Activated CD4-positive, alpha-beta T cell treated with anti-CD3 and anti-CD28 coated beads, Interleukin-2, amount 50 U/mL, for 4 hours (primary cell): ENCODE measurements at regions not wholly inside any gene's neighbourhood (a gene's known extent, or its start where the extent isn't known, plus 50 kb on each side); places are given as distances from the start of the nearest gene placed in this dataset.

Source experiments
- DNase-seq, 2 experiments: peaks; one replicate each; pipeline ENCODE4 v3.0.0-alpha.2; 2020

DNA sequence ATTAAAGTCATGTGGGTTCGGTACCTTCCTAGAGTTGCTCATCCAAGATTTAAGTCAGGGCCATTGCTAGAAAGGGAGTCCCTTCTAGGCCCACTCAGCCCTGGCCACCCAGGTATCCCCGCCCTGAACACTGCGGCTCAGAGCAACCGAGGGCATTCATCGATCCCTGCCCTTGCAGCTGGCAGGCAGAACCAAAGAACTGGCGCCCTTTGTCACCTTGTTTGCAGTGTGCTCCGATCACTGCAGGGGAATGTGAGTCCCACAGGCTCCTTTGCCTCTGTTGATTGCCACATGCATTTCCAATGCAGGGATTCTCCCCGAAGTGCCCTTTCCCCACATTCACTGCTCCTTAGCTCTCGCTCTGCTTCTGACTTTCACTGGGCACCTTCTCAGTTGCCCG is 108.5 kb downstream of the CMPK2 start:
- DNase-seq, result no peak

DNA sequence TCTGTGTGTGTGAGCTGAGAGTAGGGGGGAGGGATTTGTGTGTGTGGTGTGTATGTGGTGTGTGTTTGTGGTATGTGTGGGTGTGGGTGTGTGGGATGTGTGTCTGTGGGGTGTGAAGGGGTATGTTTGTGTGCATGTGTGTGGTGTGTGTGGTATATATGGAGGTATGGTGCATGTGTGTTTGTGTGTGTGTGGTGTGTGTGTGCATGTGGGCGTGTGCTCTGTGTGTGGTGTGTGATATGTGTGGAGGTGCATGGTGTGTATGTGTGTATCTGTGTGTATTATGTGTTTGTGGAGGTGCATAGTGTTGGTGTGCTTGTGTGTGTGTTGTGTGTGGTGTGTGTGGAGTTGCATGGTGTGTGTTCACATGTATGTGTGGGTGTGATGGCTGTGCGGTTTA is 106.0 kb downstream of the CMPK2 start:
- no peak for DNase-seq

DNA sequence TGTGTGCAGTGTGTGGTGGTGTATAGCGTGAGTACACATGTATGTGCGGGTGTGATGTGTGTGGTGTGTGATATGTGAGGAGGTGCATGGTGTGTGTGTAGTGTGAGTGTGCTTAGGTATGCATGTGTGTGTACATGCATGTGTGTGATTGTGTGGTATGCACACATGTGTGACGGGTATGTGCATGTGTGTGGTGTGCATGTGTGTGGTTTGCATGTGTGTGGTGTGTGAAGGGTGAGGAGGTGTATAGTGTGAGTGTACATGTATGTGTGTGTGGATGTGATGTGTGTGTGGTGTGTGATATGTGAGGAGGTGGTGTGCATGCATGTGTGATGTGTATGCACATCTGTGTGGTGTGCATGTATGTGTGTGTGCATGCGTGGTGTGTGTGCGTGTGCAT is 105.6 kb downstream of the CMPK2 start:
- DNase-seq, result no peak

- no peak for DNase-seq
These were observed 100.6 kb downstream of the CMPK2 start for GRCh38 chr2:6764968-6765723.

- no peak for DNase-seq
These were observed 96.4 kb downstream of the CMPK2 start for GRCh38 chr2:6769346-6769745.

GRCh38 chr2:6770006-6770405 is 95.7 kb downstream of the CMPK2 start:
- DNase-seq, result no peak

GRCh38 chr2:6771634-6772611 is 93.8 kb downstream of the CMPK2 start:
- no peak for DNase-seq

DNA sequence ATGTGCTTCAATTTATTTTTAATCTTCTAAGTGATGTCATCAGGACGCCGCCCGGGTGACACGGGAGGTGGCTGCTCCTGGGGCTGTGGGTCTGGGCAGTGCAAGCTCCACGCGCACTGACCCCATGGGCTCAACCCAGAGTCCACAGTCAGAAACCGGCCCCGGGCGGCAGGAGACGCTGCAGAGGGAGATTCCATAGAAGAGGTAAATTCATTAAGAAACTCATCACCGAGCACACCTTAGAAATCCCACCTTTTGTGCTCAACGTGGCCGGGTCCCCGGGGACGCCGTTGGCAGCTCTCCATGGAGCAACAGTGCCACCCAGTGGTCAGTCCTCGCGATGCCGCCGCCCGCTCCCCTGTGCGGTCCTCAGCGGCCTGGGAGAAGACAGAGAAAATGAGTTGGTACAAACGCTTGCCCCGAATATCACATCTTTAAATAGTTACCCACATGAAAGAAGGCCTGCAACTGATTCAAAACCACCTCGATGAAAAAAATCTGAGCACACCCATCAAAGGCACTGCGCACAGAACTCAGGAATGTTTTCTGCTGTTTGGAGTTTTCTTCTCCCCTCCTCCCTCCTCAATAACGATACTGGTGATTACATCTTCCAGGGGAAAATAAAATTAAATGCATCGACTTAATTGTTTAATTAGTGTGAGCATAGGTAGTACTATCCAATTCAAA is 92.6 kb downstream of the CMPK2 start:
- DNase-seq, result peak; percentile 58 to 63

DNA sequence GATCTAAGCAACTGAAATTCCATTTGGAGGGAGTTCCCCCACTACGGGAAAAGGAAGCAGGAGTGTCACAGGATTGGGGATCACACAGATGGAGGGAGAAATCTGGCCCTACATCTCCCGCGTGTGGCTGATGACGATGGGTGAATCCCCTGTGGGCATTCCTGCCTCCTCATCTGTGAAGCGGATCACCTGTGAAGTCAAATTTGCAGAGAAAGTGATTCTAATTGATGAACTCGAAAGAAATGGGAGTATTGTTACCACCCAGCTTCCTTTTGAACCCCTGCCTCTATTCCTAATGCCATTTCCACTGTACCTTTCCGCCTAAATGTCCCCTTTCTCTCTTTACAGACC is 92.0 kb downstream of the CMPK2 start:
- DNase-seq, result no peak

- no peak for DNase-seq
These were observed 89.6 kb downstream of the CMPK2 start for GRCh38 chr2:6776125-6776524.

- DNase-seq, result no peak
These were observed 88.1 kb downstream of the CMPK2 start for GRCh38 chr2:6777626-6778025.

- no peak for DNase-seq
These were observed 84.9 kb downstream of the CMPK2 start for GRCh38 chr2:6780765-6781274.

DNA sequence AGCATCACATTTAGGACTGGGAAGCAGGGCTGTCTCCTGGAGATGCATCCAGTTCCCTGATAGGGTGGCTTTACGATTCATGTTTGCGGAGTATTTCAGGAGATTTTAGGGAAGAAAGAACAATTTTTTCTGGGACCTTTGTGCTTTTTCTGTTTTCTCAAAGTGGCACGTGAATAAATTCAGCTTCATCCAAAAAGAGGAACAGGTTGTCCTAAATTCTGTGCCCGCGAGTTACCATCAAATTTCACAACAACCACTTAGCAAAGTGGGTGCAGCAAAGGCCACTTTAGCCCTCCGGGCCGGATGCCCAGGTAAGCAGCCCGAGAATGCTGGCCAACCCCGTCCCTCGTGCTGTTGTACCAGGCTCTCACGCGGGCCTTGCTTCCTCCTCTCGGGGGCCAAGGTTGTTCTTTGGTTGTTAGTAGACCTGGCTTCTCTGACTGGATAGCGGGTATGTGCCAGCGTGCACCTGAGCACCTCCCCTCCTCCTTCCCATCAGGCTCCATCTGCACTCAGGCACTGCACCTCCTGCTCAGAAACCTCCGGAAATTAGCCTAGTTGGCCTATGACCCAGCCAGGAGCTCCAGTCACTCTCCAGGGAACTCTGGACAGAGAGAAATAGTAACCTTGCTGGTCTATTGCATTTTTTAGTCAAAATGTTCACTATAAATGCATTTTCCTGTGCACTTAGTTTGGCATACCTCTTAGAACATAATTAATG is 83.0 kb downstream of the CMPK2 start:
- no peak for DNase-seq

GRCh38 chr2:6783238-6783614 is 82.5 kb downstream of the CMPK2 start:
- DNase-seq, result no peak

DNA sequence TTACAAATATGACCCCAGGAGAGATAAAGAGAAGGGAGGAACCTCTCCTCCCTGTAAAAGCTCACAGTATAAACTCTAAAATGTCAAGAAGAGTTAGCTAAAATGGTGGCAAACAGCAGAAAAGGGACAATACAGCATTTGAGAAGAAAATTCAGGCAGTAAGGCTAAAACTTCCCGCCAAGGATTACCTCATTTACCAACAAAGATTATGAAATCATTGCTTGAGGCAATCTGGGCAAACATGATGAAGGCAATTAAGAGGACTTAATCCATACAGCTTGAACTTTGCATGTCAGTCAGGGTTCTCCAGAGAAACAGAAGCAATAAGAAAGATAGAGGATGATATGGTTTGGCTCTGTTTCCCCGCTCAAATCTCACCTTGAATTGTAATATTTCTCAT is 81.4 kb downstream of the CMPK2 start:
- DNase-seq, result no peak

DNA sequence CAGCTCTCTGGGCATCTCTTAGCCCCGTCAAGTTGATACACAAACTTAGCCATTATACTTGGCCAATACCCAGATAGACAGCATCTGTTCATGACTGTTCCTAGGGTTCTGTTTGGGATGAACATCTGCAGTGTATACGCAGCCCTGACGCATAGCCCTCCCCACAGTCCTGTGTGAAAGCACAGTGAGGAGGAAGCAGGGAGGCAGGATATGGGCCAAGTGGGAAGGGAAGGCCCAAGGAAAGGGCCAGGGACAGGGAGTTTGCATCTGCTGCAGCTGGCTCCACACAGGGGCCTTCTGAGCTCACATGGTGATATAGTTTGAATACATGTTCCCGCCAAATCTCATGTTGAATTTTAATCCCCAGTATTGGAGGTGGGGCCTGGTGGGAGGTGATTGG is 80.2 kb downstream of the CMPK2 start:
- no peak for DNase-seq

DNA sequence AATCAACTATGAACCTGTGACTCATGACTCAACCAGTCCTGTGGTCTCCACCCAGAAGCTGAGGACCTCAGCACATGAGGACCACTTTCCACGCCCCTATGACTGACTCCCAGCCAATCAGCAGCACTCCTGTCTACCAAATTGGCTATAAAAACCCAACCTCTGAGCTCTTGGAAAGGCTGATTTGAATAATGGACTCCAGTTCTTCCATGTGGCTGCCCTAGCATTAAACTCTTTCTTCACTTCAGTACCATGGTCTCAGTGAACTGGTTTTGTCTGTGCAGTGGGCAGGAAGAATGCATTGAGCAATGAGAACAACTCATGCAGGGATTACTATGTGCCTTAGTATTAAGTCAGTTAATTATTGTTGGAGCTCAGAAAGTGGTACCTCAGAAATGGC is 78.3 kb downstream of the CMPK2 start:
- no peak for DNase-seq

GRCh38 chr2:6788614-6789013 is 77.1 kb downstream of the CMPK2 start:
- no peak for DNase-seq

DNA sequence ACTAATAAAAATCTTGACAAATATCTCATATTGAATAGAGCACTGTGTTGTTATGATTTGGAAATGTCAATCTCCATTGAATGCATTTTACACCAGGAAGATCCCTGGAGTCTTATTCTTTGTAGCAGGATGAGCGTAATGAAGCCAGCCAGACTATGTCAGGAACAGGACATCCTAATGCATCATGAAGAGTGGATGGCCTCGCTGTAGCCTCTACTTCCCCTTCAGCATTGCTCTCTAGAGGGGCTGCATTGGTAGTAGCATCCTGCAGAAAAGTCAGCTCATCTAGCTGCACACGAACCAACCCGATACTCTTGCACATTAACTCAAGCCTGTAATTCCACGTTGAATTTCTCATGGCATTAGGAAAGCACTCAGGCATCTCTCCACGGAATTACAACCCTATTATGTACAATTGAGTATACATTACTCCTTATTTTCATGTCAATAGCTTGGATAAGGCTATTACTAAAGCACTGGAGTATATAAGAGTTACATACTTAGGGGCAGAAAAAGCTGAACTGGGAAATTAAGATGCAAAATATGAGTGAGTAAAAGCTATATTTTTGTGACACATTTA is 76.1 kb downstream of the CMPK2 start:
- no peak for DNase-seq

DNA sequence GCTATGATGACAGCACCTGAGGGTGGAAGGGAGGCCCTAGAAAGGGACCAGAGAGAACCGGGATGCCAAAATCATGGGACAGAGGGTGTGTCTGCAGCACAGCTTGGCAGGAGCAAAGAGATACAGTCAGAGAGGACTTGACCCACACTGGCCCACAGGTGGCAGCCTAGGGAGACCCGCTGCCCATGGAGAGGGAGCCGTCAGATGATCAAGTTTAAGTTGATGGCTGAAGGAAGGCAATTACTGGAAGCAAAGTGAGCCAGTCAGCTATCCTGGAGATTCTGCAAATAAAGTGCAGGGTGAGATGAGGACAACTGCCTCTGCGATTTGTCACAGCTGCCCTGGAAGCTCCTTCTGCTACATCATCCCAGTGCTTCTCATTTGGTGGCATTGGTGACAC is 74.0 kb downstream of the CMPK2 start:
- DNase-seq, result no peak

- DNase-seq, result no peak
These were observed 72.8 kb downstream of the CMPK2 start for GRCh38 chr2:6792883-6793282.

GRCh38 chr2:6793371-6793770 is 72.3 kb downstream of the CMPK2 start:
- no peak for DNase-seq
